Mesendoderm (in vitro differentiated cells): ENCODE measurements at regions not wholly inside any gene's neighbourhood (a gene's known extent, or its start where the extent isn't known, plus 50 kb on each side); places are given as distances from the start of the nearest gene placed in this dataset.

ENCODE experiments used
- DNase-seq: peaks from one replicate; pipeline ENCODE4 v3.0.0; 2013
- H2AK5ac ChIP-seq: 2 replicates; pipeline ENCODE4 v1.6.1; 2013; ENCODE audit warnings: low read length, inconsistent platforms
- H2BK120ac ChIP-seq: 2 replicates; pipeline ENCODE4 v1.6.1; 2013; ENCODE audit warnings: low read depth, mild to moderate bottlenecking, low read length, moderate library complexity, mixed read lengths
- H2BK15ac ChIP-seq: replicated peaks from 2 replicates; pipeline ENCODE4 v1.6.1; 2013; ENCODE audit warnings: low read depth, mild to moderate bottlenecking, moderate library complexity
- H2BK5ac ChIP-seq: 2 replicates; pipeline ENCODE4 v1.6.1; 2013; ENCODE audit warnings: low read length, inconsistent platforms
- H3K18ac ChIP-seq: 2 replicates; pipeline ENCODE4 v1.6.1; 2013; ENCODE audit warnings: mild to moderate bottlenecking, low read length, mixed read lengths
- H3K23ac ChIP-seq: one replicate; pipeline ENCODE4 v1.6.1; 2013; ENCODE audit warnings: low read length
- H3K27ac ChIP-seq: 2 replicates; pipeline ENCODE4 v1.5.1; 2013; ENCODE audit warnings: low read depth, mild to moderate bottlenecking, inconsistent platforms, low read length, moderate library complexity
- H3K27me3 ChIP-seq: 2 replicates; pipeline ENCODE4 v1.6.1; 2013; ENCODE audit warnings: low read length, control low read depth, mild to moderate bottlenecking, inconsistent platforms; ENCODE audit not compliant: insufficient read depth, poor library complexity
- H3K36me3 ChIP-seq: 2 replicates; pipeline ENCODE4 v1.6.1; 2013; ENCODE audit warnings: low read length, inconsistent platforms; ENCODE audit not compliant: control insufficient read depth, insufficient read depth
- H3K4ac ChIP-seq: one replicate; pipeline ENCODE4 v1.6.1; 2013; ENCODE audit warnings: low read depth, mild to moderate bottlenecking, low read length, moderate library complexity
- H3K4me1 ChIP-seq: 2 replicates; pipeline ENCODE4 v1.6.1; 2013; ENCODE audit warnings: low read depth, low read length, inconsistent platforms; ENCODE audit not compliant: control insufficient read depth
- H3K4me2 ChIP-seq: 2 replicates; pipeline ENCODE4 v1.6.1; 2013; ENCODE audit warnings: low read length
- H3K4me3 ChIP-seq: 2 replicates; pipeline ENCODE4 v1.5.1; 2013; ENCODE audit warnings: mild to moderate bottlenecking, low read length
- H3K56ac ChIP-seq: one replicate; pipeline ENCODE4 v1.6.1; 2013; ENCODE audit warnings: low read length
- H3K79me1 ChIP-seq: 2 replicates; pipeline ENCODE4 v1.6.1; 2013; ENCODE audit warnings: low read length, inconsistent platforms
- H3K79me2 ChIP-seq: 2 replicates; pipeline ENCODE4 v1.6.1; 2013; ENCODE audit warnings: mild to moderate bottlenecking, low read length; ENCODE audit not compliant: control insufficient read depth, insufficient read depth
- H3K9ac ChIP-seq: 2 replicates; pipeline ENCODE4 v1.6.1; 2013; ENCODE audit warnings: low read length, inconsistent platforms
- H4K5ac ChIP-seq: one replicate; pipeline ENCODE4 v1.6.1; 2013; ENCODE audit warnings: low read length
- H4K8ac ChIP-seq: one replicate; pipeline ENCODE4 v1.6.1; 2013; ENCODE audit warnings: low read depth, mild to moderate bottlenecking, control low read depth, low read length, moderate library complexity
- WGBS: extraction: QIAGEN DNeasy Blood & Tissue Kit; methylation state at CpG from one replicate; pipeline ENCODE4 v1.1.7; 2013; ENCODE audit warnings: low lambda C conversion rate, missing lambda C conversion rate; ENCODE audit not compliant: insufficient coverage; ENCODE audit errors: extremely low coverage; 5-methylcytosine and 5-hydroxymethylcytosine counted together

DNA sequence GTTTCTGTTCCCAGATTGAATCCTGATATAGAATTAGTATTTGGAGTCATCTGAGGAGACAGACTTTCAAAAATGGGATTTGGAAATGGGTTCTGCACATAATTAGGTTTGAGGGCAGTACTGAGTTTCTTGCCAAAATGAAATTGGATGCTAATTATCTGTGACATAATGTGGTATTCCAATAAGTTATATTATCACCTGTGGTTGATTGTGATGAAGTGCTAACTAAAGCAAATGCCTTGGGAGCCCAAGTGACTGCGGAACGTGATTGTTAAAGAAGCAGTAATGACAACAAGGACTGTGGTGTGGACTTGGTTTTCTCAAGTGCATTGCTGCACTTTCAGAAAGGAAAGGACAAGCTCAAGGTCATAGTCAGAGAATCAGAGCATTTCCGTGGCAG is 337.0 kb downstream of the IPO8 start:
- Histone ChIP-seq H2BK15ac (no peak overlapping the region), H4K5ac (no peak overlapping the region), H3K56ac (no peak overlapping the region), H3K79me2 (no peaks in the 10 kb centered on the region), H2BK120ac (no peak overlapping the region), H3K36me3 (no peaks in the 10 kb centered on the region), H3K27ac (no peak overlapping the region), H2BK5ac (no peak overlapping the region), H3K9ac (no peak overlapping the region), H4K8ac (no peak overlapping the region), H3K4me3 (no peak overlapping the region), H3K4ac (no peak overlapping the region), H3K18ac (no peak overlapping the region), H3K27me3 (no peaks in the 10 kb centered on the region), H3K4me2 (no peak overlapping the region), H2AK5ac (no peak overlapping the region), H3K79me1 (no peaks in the 10 kb centered on the region), H3K4me1 (no peaks in the 10 kb centered on the region), H3K23ac (no peak overlapping the region)
- no peak for DNase-seq
- WGBS = no CpG with 5 or more reads among the region's 3 CpGs

DNA sequence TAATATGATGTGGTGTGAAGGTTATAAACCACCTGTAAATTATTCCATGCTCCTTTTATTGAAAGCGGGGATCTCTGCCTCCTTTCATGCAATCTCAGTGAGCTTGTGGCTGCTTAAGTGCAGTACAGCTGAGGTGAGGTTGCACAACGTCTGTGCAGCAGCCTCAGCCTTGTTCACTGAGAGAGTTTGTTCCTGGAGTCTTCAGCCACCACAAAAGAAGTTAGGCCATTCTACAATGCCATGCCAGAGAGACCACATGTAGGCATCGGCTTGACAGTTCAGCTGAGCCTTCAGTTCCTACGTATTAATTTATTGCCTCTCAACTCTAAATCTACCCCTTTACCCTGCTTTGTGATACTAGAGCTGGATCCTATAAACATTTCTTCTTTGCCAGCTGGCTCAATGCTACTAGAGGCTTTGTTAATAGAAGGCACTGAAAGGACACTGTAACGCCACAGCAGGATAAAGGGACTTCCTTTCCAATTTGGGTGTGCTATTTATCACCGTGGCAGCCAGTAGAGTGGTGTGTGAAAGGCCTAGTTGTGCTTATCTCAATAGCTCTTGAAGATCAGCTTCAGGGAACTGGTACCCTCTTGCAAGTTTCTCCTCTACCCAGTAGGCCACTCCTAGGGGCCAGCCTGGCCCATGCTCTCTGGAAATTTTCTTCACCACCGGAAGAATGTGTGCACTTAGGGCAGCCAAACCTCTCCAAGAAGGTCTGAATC is 337.7 kb downstream of the IPO8 start:
- no peaks in the 10 kb centered on the region for H3K4me1 ChIP-seq
- no peaks in the 10 kb centered on the region for H3K79me2 ChIP-seq
- H3K4me2 ChIP-seq = no peak overlapping the region
- H3K56ac ChIP-seq = no peak overlapping the region
- no peak overlapping the region for H3K4me3 ChIP-seq
- H4K5ac ChIP-seq = no peak overlapping the region
- no peak overlapping the region for H3K23ac ChIP-seq
- H2BK15ac ChIP-seq = no peak overlapping the region
- H2AK5ac ChIP-seq = no peak overlapping the region
- H3K9ac ChIP-seq = no peak overlapping the region
- H3K79me1 ChIP-seq = no peaks in the 10 kb centered on the region
- DNase-seq = peak; percentile 31
- H4K8ac ChIP-seq = no peak overlapping the region
- H3K27ac ChIP-seq = no peak overlapping the region
- H3K4ac ChIP-seq = no peak overlapping the region
- no peak overlapping the region for H2BK5ac ChIP-seq
- WGBS = no CpG with 5 or more reads among the region's 7 CpGs
- H3K18ac ChIP-seq = no peak overlapping the region
- H3K36me3 ChIP-seq = no peaks in the 10 kb centered on the region
- no peaks in the 10 kb centered on the region for H3K27me3 ChIP-seq
- no peak overlapping the region for H2BK120ac ChIP-seq

DNA sequence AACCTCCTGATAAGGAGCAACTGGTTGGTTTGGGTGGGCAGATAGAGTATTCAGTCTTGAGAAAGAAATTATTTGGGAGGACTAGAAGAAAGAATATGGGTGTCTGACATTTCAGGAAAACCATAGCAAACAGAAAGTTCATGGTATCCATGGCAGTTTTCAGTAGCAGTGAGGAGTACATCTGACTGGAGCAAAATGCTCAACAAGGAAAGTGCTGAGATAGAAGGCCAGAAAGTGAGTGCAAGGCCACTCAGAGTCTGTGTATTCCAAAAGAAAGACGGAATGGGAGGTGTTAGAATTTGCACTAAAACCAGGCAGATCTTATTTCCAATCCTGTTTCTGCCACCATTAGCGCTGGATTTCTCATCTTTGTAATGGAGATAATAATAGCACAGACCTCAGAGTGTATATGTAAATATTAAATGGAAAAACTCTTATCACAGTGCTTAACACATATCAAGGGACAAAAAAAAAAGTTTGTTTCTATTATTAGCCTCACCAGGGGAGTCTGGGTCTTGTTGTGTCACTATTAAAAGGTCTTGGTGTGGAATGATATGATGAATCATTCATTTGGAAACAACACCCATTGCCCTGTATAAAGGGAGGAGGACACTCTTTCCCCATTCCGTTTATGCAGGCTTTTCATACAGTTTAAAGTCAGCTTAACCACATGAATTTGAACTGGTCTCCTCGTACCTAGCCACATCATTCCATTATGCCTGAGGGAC is 349.8 kb downstream of the IPO8 start:
- Histone ChIP-seq H3K36me3 (no peaks in the 10 kb centered on the region), H3K4me1 (no peaks in the 10 kb centered on the region), H3K27me3 (no peaks in the 10 kb centered on the region), H3K79me2 (no peaks in the 10 kb centered on the region), H4K5ac (no peak overlapping the region), H3K79me1 (no peaks in the 10 kb centered on the region), H3K56ac (no peak overlapping the region), H3K9ac (no peak overlapping the region), H3K4me2 (no peak overlapping the region), H3K4me3 (no peak overlapping the region), H2BK120ac (no peak overlapping the region), H2BK5ac (no peak overlapping the region), H2AK5ac (no peak overlapping the region), H4K8ac (no peak overlapping the region), H3K27ac (no peak overlapping the region), H3K23ac (no peak overlapping the region), H3K4ac (no peak overlapping the region), H2BK15ac (no peak overlapping the region), H3K18ac (no peak overlapping the region)
- no peak for DNase-seq
- no CpG with 5 or more reads among the region's 4 CpGs for WGBS

DNA sequence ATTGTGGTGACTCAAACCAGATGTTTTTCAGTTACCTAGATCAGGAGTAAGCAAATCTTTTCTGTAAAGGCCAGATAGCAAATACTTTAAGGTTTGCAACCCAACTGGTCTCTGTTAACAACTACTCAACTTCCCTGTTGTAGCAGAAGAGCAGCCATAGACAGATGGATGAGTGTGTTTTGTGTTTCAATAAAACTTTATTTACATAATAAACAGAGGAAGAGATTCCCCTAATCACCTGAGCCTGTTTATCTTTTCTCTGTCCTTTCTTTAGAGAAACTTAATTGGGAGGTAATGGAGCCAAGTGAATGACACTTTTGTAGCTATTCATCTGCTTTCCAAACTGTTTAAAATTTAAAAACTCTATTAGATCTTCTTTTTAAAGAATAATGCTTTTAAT is 365.1 kb downstream of the IPO8 start:
- no peak overlapping the region for H2BK5ac ChIP-seq
- H3K27ac ChIP-seq = no peak overlapping the region
- H3K27me3 ChIP-seq = no peaks in the 10 kb centered on the region
- H3K4me1 ChIP-seq = no peaks in the 10 kb centered on the region
- H3K4me2 ChIP-seq = no peak overlapping the region
- H3K79me2 ChIP-seq = no peaks in the 10 kb centered on the region
- no peaks in the 10 kb centered on the region for H3K79me1 ChIP-seq
- no peak overlapping the region for H3K56ac ChIP-seq
- H3K4me3 ChIP-seq = no peak overlapping the region
- no peak overlapping the region for H4K8ac ChIP-seq
- no peak overlapping the region for H3K23ac ChIP-seq
- H3K4ac ChIP-seq = no peak overlapping the region
- H3K18ac ChIP-seq = no peak overlapping the region
- no peak for DNase-seq
- no peaks in the 10 kb centered on the region for H3K36me3 ChIP-seq
- H2BK15ac ChIP-seq = no peak overlapping the region
- no peak overlapping the region for H3K9ac ChIP-seq
- H4K5ac ChIP-seq = no peak overlapping the region
- H2AK5ac ChIP-seq = no peak overlapping the region
- H2BK120ac ChIP-seq = no peak overlapping the region

DNA sequence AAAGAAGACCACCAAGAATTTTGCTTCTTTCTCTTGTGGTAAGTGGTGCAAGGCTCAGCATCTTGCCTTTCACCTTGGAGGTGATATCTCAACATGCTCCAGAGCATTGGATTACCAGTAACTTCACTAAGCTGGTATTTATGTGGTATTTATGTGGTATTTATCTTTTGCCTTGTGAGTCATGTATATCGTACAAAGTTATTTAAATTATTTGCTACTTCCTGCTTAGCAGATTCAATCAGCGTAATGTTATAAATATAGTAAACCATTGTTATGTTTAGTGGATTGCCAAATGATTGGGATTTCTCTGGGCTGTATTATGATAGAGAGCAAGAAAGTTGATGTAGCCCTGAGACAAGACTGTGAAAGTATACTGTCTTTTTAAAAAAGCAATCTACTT is 366.4 kb downstream of the IPO8 start:
- Histone ChIP-seq H2BK5ac (no peak overlapping the region), H3K4ac (no peak overlapping the region), H3K18ac (no peak overlapping the region), H3K9ac (no peak overlapping the region), H4K8ac (no peak overlapping the region), H3K36me3 (no peaks in the 10 kb centered on the region), H3K23ac (no peak overlapping the region), H3K4me2 (no peak overlapping the region), H4K5ac (no peak overlapping the region), H3K4me3 (no peak overlapping the region), H3K79me2 (no peaks in the 10 kb centered on the region), H3K4me1 (no peaks in the 10 kb centered on the region), H2BK15ac (no peak overlapping the region), H3K27ac (no peak overlapping the region), H2BK120ac (no peak overlapping the region), H3K56ac (no peak overlapping the region), H3K79me1 (no peaks in the 10 kb centered on the region), H2AK5ac (no peak overlapping the region), H3K27me3 (no peaks in the 10 kb centered on the region)
- no peak for DNase-seq
- no CpG with 5 or more reads among the region's 2 CpGs for WGBS

DNA sequence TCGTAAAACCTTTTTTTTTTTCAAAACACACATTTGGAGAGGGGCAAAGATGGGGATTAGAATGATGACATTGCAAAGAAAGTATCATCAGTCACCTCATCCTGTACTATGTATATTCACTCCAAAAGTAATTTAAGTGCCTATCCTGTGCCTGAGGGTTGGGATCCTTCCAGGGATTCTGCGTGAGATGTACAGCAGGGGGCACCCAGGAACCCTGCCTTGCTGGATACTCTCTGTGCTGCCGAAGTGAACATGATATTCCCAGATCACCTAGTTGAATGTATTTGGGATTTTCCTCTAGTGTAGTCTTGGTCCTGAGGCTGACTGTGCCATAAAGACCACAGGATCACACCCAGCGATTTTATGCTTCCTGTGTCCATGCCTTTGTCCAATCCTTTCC is 372.7 kb downstream of the IPO8 start:
- DNase-seq = no peak

More for the DNA sequence above, 372.7 kb downstream of the IPO8 start:
- Histone ChIP-seq H3K18ac (no peak overlapping the region), H4K5ac (no peak overlapping the region), H3K56ac (no peak overlapping the region), H3K36me3 (no peaks in the 10 kb centered on the region), H3K79me2 (no peaks in the 10 kb centered on the region), H3K23ac (no peak overlapping the region), H3K4me2 (no peak overlapping the region), H3K4ac (no peak overlapping the region), H3K27me3 (no peaks in the 10 kb centered on the region), H2BK120ac (no peak overlapping the region), H3K4me3 (no peak overlapping the region), H3K27ac (no peak overlapping the region), H2BK5ac (no peak overlapping the region), H2AK5ac (no peak overlapping the region), H4K8ac (no peak overlapping the region), H3K79me1 (no peaks in the 10 kb centered on the region), H2BK15ac (no peak overlapping the region), H3K9ac (no peak overlapping the region), H3K4me1 (no peaks in the 10 kb centered on the region)
- no CpG with 5 or more reads among the region's 4 CpGs for WGBS
